GM10248 (cell line): ENCODE measurements at regions not wholly inside any gene's neighbourhood (a gene's known extent, or its start where the extent isn't known, plus 50 kb on each side); places are given as distances from the start of the nearest gene placed in this dataset.

Source experiments
- CTCF ChIA-PET: fragments of 300-600 bp; sonication (Branson Sonifier 250); formaldehyde crosslinking; extraction: SDS; loops from one replicate; lab custom pipeline; 2021; ENCODE audit warnings: antibody characterized with exemption; lab: Yijun Ruan, JAX
- POLR2A ChIA-PET: fragments of 350-650 bp; sonication (Branson Sonifier 250); formaldehyde crosslinking; extraction: SDS; loops from one replicate; lab custom pipeline; 2020; ENCODE audit warnings: antibody characterized with exemption; lab: Yijun Ruan, JAX
- DNase-seq: peaks from one replicate; pipeline ENCODE4 v3.0.0; 2012; ENCODE audit errors: extremely low spot score
- TF ChIP-seq, protein P1 (sequence below): IDR thresholded peaks from 2 replicates; pipeline ENCODE4 v1.5.1; 2012; ENCODE audit warnings: mild to moderate bottlenecking, low read depth; ENCODE audit errors: extremely low read depth, missing control alignments, control extremely low read depth

DNA sequence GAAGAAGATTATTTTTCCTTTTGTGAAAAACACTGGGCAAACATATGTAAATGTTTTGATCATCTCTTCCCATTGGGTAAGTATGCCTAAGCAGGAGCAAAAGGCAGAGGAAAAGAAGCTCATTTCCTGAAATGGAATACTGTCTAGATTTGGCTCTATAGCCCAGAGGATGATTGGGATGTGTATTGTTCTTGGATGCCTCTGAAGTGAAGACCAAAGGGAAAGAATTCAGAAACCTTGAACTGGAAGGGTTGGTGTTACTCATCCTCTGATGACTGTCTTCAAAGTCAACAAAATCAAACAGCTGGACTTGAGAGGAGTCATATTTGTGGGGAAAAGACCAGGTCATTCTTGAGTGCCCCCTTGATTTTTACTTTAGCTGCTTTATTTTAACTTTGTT is 112.6 kb upstream of the NT5C1B start:
- ChIA-PET CTCF (interaction anchor here (1.4 to 1.5 kb wide), 3 partner anchors 11 to 13 kb away, joined by 3 to 6 read pairs (median 6); no protein-coding TSS in a partner anchor), POLR2A (no interaction called here)
- no peak for DNase-seq
- TF ChIP-seq, protein P1, sequence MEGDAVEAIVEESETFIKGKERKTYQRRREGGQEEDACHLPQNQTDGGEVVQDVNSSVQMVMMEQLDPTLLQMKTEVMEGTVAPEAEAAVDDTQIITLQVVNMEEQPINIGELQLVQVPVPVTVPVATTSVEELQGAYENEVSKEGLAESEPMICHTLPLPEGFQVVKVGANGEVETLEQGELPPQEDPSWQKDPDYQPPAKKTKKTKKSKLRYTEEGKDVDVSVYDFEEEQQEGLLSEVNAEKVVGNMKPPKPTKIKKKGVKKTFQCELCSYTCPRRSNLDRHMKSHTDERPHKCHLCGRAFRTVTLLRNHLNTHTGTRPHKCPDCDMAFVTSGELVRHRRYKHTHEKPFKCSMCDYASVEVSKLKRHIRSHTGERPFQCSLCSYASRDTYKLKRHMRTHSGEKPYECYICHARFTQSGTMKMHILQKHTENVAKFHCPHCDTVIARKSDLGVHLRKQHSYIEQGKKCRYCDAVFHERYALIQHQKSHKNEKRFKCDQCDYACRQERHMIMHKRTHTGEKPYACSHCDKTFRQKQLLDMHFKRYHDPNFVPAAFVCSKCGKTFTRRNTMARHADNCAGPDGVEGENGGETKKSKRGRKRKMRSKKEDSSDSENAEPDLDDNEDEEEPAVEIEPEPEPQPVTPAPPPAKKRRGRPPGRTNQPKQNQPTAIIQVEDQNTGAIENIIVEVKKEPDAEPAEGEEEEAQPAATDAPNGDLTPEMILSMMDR: no peak

DNA sequence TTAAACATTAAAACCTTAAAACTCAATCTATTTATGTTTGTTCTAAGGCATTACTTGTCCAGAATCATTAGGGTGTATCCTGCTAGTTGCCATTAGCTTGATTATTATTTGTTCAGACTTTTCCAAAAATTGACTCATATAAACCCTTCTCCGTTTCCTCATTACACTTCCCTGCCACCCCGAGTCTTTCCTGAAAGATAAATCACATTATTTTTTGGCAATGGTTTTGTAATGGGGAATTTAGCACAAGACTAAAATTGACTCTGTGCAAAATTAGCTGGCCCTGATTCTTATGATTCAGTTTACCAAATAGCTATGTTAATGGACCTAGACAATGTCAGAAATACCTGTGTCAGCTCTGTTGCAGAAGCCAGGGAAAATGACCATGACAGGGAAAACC is 112.2 kb upstream of the NT5C1B start:
- ChIA-PET POLR2A (no interaction called here), CTCF (interaction anchor here (1.4 kb wide), 1 partner anchor 13 kb away, joined by 6 read pairs; no protein-coding TSS in a partner anchor)
- DNase-seq: no peak
- TF ChIP-seq, protein P1: no peak

DNA sequence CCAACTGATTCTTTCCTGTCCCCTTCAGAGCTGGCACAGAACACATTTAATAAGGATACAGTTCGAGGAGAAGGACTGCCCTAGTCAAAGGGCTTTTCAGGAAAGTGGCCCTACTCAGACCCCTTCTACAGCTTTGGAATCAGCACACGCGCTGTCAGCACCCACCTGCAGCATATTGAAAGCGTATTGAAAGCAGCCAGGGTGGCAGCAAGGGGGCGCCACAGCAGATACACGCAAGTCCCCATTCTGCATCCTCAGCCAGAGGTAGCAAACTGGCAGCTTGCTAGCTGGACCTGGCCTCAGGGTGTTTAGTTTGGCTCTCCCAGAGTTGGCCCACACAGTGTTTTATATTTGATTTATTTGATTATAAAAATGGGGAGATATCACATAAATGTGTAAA is 101.0 kb upstream of the NT5C1B start:
- POLR2A ChIA-PET: no interaction called here
- CTCF ChIA-PET: no interaction called here
- DNase-seq: no peak

DNA sequence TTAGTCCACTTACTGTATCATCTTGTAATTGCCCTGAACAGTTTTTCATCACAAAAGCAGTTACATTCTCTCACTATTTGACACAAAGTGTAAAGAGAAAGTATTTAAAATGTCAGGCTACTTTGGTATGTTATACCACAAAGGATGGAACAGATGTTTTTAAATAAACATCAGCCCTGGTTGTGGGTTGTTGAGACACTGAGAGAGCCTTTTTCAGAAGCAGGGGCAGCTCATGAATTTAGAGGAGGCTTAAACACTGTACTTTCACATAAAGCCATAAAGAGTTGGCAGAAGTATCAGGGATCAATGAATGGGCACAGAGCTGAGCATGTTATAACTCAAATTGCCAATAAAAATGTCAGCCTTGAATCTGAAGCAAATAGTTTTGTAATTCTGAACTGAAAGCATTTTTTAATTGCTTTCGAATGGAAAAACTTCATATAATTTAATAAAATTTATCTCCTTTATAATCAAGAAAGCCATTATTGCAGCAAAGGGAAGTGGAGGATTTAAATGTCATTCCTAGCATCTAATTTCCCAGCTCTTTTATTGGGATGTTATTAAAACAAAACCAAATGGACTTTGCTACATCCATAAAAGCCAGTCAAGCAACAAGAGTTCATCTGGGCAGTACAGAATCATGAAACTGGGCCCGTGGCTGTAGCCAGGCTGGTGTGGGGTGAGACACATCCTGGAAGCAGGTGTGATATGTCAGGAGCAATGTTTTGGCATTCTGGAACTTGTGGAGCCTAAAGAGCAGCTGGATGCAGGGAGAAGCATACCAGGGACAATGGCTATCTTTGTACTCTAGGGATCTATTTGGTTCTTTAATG is 95.1 kb upstream of the NT5C1B start:
- POLR2A ChIA-PET: no interaction called here
- TF ChIP-seq, protein P1: no peak
- CTCF ChIA-PET: no interaction called here
- DNase-seq: no peak

More for the DNA sequence above, 101.0 kb upstream of the NT5C1B start:
- TF ChIP-seq, protein P1: no peak

DNA sequence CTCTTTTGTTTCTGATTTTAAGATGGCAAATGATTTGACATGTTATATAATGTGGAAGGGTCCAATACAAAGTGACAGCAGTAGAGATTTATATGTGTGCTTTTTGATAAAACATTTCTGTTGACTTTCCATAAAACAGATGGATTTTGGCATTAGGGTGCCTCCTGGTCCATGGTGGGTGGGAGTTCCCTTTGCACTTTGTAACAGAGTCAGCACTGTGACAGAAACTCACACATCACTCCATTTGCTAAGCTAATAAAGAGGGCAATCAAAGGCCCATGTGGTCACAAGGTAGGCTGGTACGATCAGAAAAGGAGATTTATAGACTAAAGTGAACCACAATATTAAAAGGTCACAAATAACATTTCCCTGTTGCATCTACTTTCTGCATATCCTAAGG is 93.3 kb upstream of the NT5C1B start:
- CTCF ChIA-PET: no interaction called here
- DNase-seq: no peak

DNA sequence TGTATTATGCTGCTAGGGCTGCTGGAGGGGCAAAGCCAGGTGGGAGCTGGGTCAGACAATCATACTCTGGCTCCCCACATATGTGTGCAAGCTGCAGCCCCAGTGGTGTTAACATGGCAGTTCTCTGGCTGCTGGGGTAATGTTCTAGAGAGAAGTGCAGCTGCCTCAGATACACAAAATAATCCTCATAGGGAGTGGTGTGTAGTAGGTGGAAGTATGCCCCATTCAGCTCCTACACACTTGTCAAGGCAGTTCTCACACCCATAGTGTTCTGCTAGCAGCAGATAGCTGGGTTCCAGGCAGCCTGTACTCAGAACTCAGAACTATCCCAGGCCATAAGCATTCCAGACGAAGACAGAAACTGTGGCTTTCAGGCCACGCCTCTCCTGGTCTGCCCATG is 87.9 kb upstream of the NT5C1B start:
- ChIA-PET POLR2A (no interaction called here), CTCF (interaction anchor here (1.9 to 2.0 kb wide), 2 partner anchors 14 to 25 kb away, joined by 4 read pairs; no protein-coding TSS in a partner anchor)
- TF ChIP-seq, protein P1: no peak
- DNase-seq: no peak

More for the DNA sequence above, 93.3 kb upstream of the NT5C1B start:
- POLR2A ChIA-PET: no interaction called here
- TF ChIP-seq, protein P1: no peak
